HL-60 (cell line): ENCODE measurements at regions not wholly inside any gene's neighbourhood (a gene's known extent, or its start where the extent isn't known, plus 50 kb on each side); places are given as distances from the start of the nearest gene placed in this dataset.

Source experiments
- DNase-seq, 2 experiments: peaks; one replicate each; pipeline ENCODE4 v3.0.0-alpha.2; 2010 to 2020; ENCODE audit warnings: low read depth in 1 of 2, low spot score in 1 of 2
- H3K27ac ChIP-seq: fragments of 250-450 bp; sonication (Bioruptor Pico); replicated peaks from 2 replicates; pipeline ENCODE4 v1.5.1; 2020; ENCODE audit warnings: mild to moderate bottlenecking, moderate library complexity
- H3K27me3 ChIP-seq: fragments of 250-450 bp; sonication (Bioruptor Pico); 2 replicates; pipeline ENCODE4 v1.5.1; 2021; ENCODE audit warnings: mild to moderate bottlenecking, moderate library complexity; ENCODE audit not compliant: insufficient read depth, poor library complexity, severe bottlenecking
- H3K4me3 ChIP-seq: replicated peaks from 2 replicates; pipeline ENCODE4 v1.5.1; 2011; ENCODE audit warnings: mild to moderate bottlenecking, control low read depth, low read length; ENCODE audit not compliant: insufficient read depth
- GABPA ChIP-seq: IDR thresholded peaks from 2 replicates; pipeline ENCODE4 v1.6.1; 2012; ENCODE audit warnings: low read depth
- POLR2AphosphoS5 ChIP-seq: IDR thresholded peaks from 2 replicates; pipeline ENCODE4 v1.6.1; 2012; ENCODE audit warnings: low read depth
- REST ChIP-seq: IDR thresholded peaks from 2 replicates; pipeline ENCODE4 v1.6.1; 2012; ENCODE audit warnings: low read depth; ENCODE audit not compliant: insufficient replicate concordance
- SPI1 ChIP-seq: IDR thresholded peaks from 2 replicates; pipeline ENCODE4 v1.6.1; 2012; ENCODE audit warnings: low read depth, mild to moderate bottlenecking, borderline replicate concordance
- TF ChIP-seq, protein P1 (sequence below): IDR thresholded peaks from one replicate; pipeline ENCODE4 v1.5.1; 2011; ENCODE audit warnings: low read length, control low read depth, inconsistent platforms; ENCODE audit not compliant: insufficient read depth

- TF ChIP-seq REST (no peak), POLR2AphosphoS5 (no peak), SPI1 (no peak), GABPA (no peak)
- TF ChIP-seq, protein P1, sequence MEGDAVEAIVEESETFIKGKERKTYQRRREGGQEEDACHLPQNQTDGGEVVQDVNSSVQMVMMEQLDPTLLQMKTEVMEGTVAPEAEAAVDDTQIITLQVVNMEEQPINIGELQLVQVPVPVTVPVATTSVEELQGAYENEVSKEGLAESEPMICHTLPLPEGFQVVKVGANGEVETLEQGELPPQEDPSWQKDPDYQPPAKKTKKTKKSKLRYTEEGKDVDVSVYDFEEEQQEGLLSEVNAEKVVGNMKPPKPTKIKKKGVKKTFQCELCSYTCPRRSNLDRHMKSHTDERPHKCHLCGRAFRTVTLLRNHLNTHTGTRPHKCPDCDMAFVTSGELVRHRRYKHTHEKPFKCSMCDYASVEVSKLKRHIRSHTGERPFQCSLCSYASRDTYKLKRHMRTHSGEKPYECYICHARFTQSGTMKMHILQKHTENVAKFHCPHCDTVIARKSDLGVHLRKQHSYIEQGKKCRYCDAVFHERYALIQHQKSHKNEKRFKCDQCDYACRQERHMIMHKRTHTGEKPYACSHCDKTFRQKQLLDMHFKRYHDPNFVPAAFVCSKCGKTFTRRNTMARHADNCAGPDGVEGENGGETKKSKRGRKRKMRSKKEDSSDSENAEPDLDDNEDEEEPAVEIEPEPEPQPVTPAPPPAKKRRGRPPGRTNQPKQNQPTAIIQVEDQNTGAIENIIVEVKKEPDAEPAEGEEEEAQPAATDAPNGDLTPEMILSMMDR: no peak
- Histone ChIP-seq H3K27me3 (no peaks in the 10 kb centered on the region), H3K27ac (no peak overlapping the region), H3K4me3 (no peak overlapping the region)
- DNase-seq: no peak
These were observed 158.0 kb upstream of the HNMT start for GRCh38 chr2:137806068-137806805.

DNA sequence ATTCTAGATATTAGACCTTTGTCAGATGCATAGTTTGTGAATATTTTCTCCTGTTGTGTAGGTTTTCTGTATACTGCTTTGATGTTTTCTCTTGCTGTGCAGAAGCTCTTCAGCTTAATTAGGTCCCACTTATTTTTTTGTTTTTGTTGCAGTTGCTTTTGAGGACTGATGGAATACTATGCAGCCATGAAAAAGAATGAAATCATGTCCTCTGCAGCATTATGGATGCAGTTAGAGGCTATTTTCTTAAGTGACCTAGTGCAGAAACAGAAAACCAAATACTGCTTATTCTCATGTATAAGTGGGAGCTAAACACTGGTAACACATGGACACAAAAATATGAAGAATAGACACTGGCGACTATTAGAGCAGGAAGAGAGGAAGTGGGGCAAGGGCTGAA, 155.0 kb upstream of the HNMT start:
- no peak for DNase-seq
- no peak overlapping the region for H3K27ac ChIP-seq
- TF ChIP-seq POLR2AphosphoS5 (no peak), GABPA (no peak), SPI1 (no peak), REST (no peak)
- TF ChIP-seq, protein P1: no peak
- H3K4me3 ChIP-seq: no peak overlapping the region
- H3K27me3 ChIP-seq: no peaks in the 10 kb centered on the region

DNA sequence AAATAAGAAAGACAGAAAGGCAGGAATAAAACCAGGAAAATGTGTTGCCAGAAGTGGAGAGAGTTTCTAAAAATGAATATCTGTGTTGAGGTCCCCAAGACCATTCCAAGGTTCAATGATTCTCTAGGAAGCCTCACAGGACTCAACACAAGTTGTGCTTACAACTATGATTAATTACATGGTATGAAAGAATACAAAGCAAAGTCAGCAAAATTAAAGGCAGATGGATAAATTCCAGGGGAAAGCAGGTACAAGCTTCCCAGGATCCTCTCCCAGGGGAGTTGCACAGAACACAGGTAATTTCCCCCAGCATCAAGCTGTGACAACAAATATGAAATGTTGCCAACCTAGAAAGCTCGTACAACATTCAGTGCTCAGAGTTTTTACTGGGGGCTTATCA, 154.4 kb upstream of the HNMT start:
- Histone ChIP-seq H3K4me3 (no peak overlapping the region), H3K27ac (no peak overlapping the region), H3K27me3 (no peaks in the 10 kb centered on the region)
- no peak for DNase-seq
- no peak for TF ChIP-seq SPI1
- no peak for TF ChIP-seq REST
- no peak for TF ChIP-seq POLR2AphosphoS5
- no peak for TF ChIP-seq GABPA
- TF ChIP-seq, protein P1: no peak
